ACC112 (cell line): ENCODE measurements at regions not wholly inside any gene's neighbourhood (a gene's known extent, or its start where the extent isn't known, plus 50 kb on each side); places are given as distances from the start of the nearest gene placed in this dataset.

ENCODE experiments used
- H2AFZ ChIP-seq: fragments of 200-600 bp; sonication (generic); one replicate; pipeline ENCODE4 v1.6.0; 2017; ENCODE audit warnings: antibody characterized with exemption, low read length; ENCODE audit not compliant: unreplicated experiment
- H3K27ac ChIP-seq: fragments of 200-600 bp; sonication (generic); 2 replicates; pipeline ENCODE4 v1.5.1; 2014; ENCODE audit warnings: low read depth, mild to moderate bottlenecking, antibody characterized with exemption, low read length, moderate library complexity
- H3K27me3 ChIP-seq: fragments of 200-600 bp; sonication (generic); 2 replicates; pipeline ENCODE4 v1.6.1; 2014; ENCODE audit warnings: mild to moderate bottlenecking, antibody characterized with exemption, low read length, moderate library complexity, mixed read lengths; ENCODE audit not compliant: insufficient read depth
- H3K36me3 ChIP-seq: fragments of 200-600 bp; sonication (generic); 2 replicates; pipeline ENCODE4 v1.6.1; 2016; ENCODE audit warnings: mild to moderate bottlenecking, antibody characterized with exemption, low read length, moderate library complexity, mixed read lengths; ENCODE audit not compliant: insufficient read depth
- H3K4me1 ChIP-seq: fragments of 200-600 bp; sonication (generic); one replicate; pipeline ENCODE4 v1.6.1; 2016; ENCODE audit warnings: low read length, mixed read lengths; ENCODE audit not compliant: insufficient read depth, unreplicated experiment, control insufficient read depth
- H3K4me3 ChIP-seq: fragments of 200-600 bp; sonication (generic); 2 replicates; pipeline ENCODE4 v1.5.1; 2014; ENCODE audit warnings: mild to moderate bottlenecking, low read depth, low read length
- H3K79me2 ChIP-seq: fragments of 200-600 bp; sonication (generic); one replicate; pipeline ENCODE4 v1.6.0; 2016; ENCODE audit warnings: low read length; ENCODE audit not compliant: control insufficient read depth, unreplicated experiment, insufficient read depth

DNA sequence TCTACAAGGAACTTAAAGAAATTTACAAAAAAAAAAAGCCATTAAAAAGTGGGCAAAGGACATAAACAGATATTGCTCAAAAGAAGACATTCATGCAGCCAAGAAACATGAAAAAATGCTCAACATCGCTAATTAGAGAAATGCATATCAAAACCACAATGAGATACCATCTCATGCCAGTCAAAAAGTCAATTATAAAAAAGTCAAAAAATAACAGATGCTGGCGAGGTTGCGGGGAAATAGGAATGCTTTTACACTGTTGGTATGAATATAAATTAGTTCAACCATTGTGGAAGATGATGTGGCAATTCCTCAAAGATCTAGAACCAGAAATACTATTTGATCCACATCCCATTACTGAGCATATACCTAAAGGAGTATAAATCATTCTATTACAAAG lies 411.9 kb upstream of the MARCKS start:
- Histone ChIP-seq H3K36me3 (no peaks in the 10 kb centered on the region), H3K4me3 (no peak overlapping the region), H2AFZ (no peak overlapping the region), H3K27ac (no peak overlapping the region), H3K79me2 (no peaks in the 10 kb centered on the region), H3K27me3 (no peaks in the 10 kb centered on the region), H3K4me1 (peaks cover 34% of the 10 kb centered on the region)

GRCh38 chr6:113447088-113447831 lies 409.9 kb upstream of the MARCKS start:
- Histone ChIP-seq H3K79me2 (no peaks in the 10 kb centered on the region), H3K27me3 (no peaks in the 10 kb centered on the region), H3K4me1 (peaks cover 39% of the 10 kb centered on the region), H2AFZ (peak overlapping the region; percentile 72), H3K36me3 (no peaks in the 10 kb centered on the region), H3K4me3 (peak overlapping the region; percentile 39; the same call in 1 of the 2 replicates), H3K27ac (peak overlapping the region; percentile 86)

DNA sequence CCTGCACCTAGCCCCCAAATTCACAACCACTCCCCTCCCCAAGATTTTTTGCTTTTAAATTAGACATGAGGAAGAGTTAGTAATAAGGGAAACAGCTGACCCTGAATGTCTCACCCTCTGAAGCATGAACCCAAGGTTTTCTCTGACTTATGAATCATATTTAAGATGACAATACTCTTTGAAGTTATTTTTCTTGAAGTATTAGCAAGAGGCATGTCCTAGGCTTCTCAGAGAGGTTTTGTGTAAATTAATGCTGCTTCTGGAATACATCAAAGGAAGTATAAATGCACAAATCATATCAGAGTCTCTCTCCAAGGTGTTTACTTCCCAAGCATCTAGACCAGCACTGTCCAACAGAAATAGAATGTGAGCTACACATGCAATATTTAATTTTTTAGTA lies 408.1 kb upstream of the MARCKS start:
- Histone ChIP-seq H3K4me1 (peaks cover 39% of the 10 kb centered on the region), H3K27me3 (no peaks in the 10 kb centered on the region), H3K27ac (peak overlapping the region; percentile 86), H3K79me2 (no peaks in the 10 kb centered on the region), H3K36me3 (no peaks in the 10 kb centered on the region), H2AFZ (peak overlapping the region; percentile 47), H3K4me3 (no peak overlapping the region)

GRCh38 chr6:113450061-113450465 lies 407.1 kb upstream of the MARCKS start:
- Histone ChIP-seq H3K4me3 (peak overlapping the region; percentile 2; the same call in 1 of the 2 replicates), H3K79me2 (no peaks in the 10 kb centered on the region), H3K4me1 (peaks cover 39% of the 10 kb centered on the region), H3K36me3 (no peaks in the 10 kb centered on the region), H3K27ac (peak overlapping the region; percentile 86), H2AFZ (peak overlapping the region; percentile 30), H3K27me3 (no peaks in the 10 kb centered on the region)

DNA sequence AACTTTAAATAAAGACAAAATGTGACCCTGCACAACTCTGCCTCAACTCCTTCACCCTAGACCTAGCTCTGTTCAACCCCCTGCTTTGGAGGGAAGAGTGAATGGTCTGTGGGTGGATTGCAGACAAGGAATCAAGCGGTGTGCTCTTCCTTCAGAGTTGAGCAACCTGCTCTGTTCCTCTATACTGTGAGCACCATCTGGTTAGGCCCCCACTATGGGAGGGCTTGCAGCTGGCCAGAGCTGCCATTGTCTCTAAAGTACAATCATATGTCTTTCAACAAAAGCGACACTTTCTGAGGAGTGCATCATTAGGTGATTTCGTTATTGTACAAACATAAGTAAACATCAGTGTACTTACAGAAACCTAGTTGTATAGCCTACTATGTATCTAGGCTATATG lies 406.1 kb upstream of the MARCKS start:
- no peak overlapping the region for H3K27ac ChIP-seq
- no peaks in the 10 kb centered on the region for H3K27me3 ChIP-seq
- no peaks in the 10 kb centered on the region for H3K79me2 ChIP-seq
- H2AFZ ChIP-seq: no peak overlapping the region
- H3K4me3 ChIP-seq: no peak overlapping the region
- H3K4me1 ChIP-seq: peaks cover 39% of the 10 kb centered on the region
- no peaks in the 10 kb centered on the region for H3K36me3 ChIP-seq

DNA sequence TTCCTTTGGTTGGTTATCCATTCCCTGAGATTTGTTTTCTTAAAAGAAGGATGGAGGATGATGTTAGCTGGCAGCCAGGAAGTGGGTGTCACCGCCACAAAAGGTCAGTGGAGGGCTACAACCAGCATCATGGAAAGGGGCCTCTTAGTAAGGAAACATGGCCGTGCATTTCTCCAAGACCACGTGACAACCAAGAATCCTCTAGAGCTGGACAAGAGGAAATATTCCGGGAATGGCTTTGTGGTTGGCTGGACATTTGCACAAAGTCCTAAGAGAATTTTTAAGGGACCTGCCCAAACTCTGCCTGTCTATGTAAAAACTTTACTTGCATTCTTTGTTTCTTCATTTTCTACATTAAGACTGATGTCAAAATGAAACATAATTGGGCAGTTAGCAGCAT lies 399.9 kb upstream of the MARCKS start:
- Histone ChIP-seq H3K27me3 (no peaks in the 10 kb centered on the region), H3K27ac (peak overlapping the region; percentile 52), H3K4me1 (peaks cover 22% of the 10 kb centered on the region), H2AFZ (peak overlapping the region; percentile 99), H3K4me3 (no peak overlapping the region), H3K79me2 (no peaks in the 10 kb centered on the region), H3K36me3 (no peaks in the 10 kb centered on the region)

GRCh38 chr6:113457751-113458150 lies 399.4 kb upstream of the MARCKS start:
- Histone ChIP-seq H2AFZ (peak overlapping the region; percentile 99), H3K4me3 (peak overlapping the region; percentile 51), H3K79me2 (no peaks in the 10 kb centered on the region), H3K4me1 (peaks cover 22% of the 10 kb centered on the region), H3K27ac (peak overlapping the region; percentile 52; the same call in 1 of the 2 replicates), H3K36me3 (no peaks in the 10 kb centered on the region), H3K27me3 (no peaks in the 10 kb centered on the region)

DNA sequence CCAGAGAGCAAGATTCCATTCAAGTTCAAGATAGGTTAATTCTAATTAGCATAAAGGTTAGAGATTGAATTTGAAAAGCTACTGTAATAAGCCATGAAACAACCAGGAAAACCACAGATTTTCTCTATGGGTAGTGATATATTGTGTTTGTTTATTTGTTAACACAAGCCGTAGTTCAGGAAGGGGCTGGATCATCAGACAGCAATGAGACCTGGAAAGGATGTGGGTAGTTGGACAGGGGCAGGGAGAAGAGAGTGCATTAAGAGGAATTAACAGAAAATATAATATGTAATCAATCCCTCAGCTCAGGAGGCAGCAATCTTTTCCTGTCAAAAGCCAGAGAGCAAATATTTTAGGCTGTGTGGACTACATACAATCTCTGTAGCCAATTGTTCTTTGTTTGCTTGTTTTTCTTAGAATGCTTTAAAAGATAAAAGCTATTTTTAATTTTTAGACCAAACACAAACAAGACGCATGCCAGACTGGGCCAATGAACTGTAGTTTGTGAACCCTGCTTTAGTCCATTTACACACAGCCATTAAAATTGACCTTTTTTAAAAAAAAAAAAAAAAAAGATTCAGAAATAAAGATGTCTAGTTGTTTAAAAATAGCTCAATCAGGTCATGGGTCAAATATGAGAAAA lies 398.7 kb upstream of the MARCKS start:
- H3K27ac ChIP-seq: peak overlapping the region; percentile 52; the same call in 1 of the 2 replicates
- no peaks in the 10 kb centered on the region for H3K79me2 ChIP-seq
- peak overlapping the region; percentile 99 for H2AFZ ChIP-seq

DNA sequence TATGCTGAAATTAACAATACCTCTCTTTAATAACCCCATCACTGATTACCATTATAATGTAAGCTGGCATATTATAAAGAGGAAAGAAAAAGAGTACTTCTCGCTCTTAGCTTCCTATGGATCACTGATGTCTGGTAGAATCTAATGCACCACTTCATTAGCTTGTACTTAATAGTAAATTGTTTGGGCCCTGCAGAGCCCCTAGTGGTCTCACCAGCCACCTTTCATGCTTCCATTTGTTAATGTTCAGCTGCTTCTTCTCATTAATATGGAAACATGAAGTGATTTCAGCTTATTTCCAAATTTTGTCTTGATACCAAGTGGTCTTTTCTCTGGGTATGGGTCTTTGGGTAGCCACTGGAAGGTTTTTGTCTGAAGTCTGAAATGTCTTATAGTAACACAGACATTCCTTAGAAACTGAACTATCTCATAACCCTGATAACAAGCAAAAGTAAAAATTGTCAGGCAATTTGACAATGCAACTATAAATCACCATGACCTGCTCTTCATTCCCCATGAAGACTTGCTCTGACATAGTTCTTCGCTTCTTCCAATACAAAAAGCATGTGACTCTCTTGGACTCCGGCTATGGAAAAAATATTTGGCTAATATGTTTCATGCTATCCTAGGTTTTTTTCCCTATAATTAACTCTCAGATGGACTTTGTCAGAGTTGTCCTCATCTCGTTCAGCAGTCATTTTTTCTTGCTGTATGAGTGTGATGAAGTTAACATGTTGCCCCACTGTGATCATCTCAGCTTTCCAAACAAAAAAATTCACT lies 395.8 kb upstream of the MARCKS start:
- Histone ChIP-seq H3K36me3 (no peaks in the 10 kb centered on the region), H3K4me3 (no peak overlapping the region), H2AFZ (no peak overlapping the region), H3K27ac (no peak overlapping the region), H3K79me2 (no peaks in the 10 kb centered on the region), H3K27me3 (no peaks in the 10 kb centered on the region), H3K4me1 (peaks cover 39% of the 10 kb centered on the region)

More for the DNA sequence above, 398.7 kb upstream of the MARCKS start:
- Histone ChIP-seq H3K4me1 (peaks cover 22% of the 10 kb centered on the region), H3K4me3 (peak overlapping the region; percentile 51), H3K27me3 (no peaks in the 10 kb centered on the region), H3K36me3 (no peaks in the 10 kb centered on the region)

DNA sequence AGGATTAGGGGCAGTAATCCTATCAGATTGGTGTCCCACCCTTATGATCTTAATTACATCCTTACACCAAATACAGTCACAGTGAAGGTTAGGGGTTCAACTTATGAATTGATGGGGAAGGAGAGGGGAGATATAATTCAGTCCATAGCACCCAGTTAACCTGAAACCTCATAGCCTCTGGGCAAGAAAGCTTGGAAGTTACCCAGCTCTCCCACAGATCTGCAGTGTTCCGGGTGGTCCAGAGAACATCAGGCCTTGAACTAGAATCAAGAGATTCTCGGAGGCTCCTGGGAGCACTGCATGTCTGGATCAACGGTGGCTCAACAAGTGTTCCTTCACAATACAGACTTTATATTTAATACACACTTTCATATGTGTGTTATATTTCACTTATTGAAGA lies 392.6 kb upstream of the MARCKS start:
- Histone ChIP-seq H3K27me3 (no peaks in the 10 kb centered on the region), H3K4me3 (peak overlapping the region; percentile 45; the same call in 1 of the 2 replicates), H3K36me3 (no peaks in the 10 kb centered on the region), H2AFZ (peak overlapping the region; percentile 57), H3K27ac (peak overlapping the region; percentile 50), H3K4me1 (peaks cover 17% of the 10 kb centered on the region), H3K79me2 (no peaks in the 10 kb centered on the region)
